Kidney epithelial cell (primary cell): ENCODE measurements at regions not wholly inside any gene's neighbourhood (a gene's known extent, or its start where the extent isn't known, plus 50 kb on each side); places are given as distances from the start of the nearest gene placed in this dataset.

Experiments used
- DNase-seq: peaks from one replicate; pipeline ENCODE4 v3.0.0-alpha.2; 2010; ENCODE audit warnings: low read depth
- H3K27me3 ChIP-seq: 2 replicates; pipeline ENCODE4 v1.6.0; 2011; ENCODE audit warnings: low read length; ENCODE audit not compliant: control insufficient read depth, insufficient read depth
- H3K36me3 ChIP-seq: 2 replicates; pipeline ENCODE4 v1.5.1; 2011; ENCODE audit warnings: low read length; ENCODE audit not compliant: control insufficient read depth, insufficient read depth
- H3K4me3 ChIP-seq: 2 replicates; pipeline ENCODE4 v1.5.1; 2011; ENCODE audit warnings: low read depth, mild to moderate bottlenecking, control low read depth, low read length
- TF ChIP-seq, protein P1 (sequence below): IDR thresholded peaks from 2 replicates; pipeline ENCODE4 v1.5.1; 2011; ENCODE audit warnings: mild to moderate bottlenecking, moderate library complexity, low read length, control low read depth, inconsistent platforms; ENCODE audit not compliant: insufficient read depth, poor library complexity, severe bottlenecking

DNA sequence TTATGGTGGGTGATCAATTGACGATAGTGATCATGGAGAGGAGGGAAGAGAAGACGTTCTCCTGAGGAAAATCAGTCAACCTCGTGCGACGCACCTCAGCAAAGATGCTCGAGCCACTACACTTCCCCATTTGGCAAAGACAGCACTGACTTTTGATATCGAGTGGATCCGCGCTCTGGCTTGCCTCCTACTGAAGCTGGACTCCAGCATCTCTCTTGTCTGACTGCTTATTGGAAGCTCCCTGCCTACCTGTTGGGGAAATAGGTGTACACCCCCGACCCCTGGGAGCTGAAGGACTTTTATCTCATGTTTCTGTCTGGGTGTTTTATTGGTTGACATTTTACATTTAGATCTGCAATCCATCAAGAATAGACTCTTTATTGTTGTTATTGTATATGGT, 476.8 kb upstream of the B3GAT1 start:
- DNase-seq: no peak
- H3K36me3 ChIP-seq: no peaks in the 10 kb centered on the region
- TF ChIP-seq, protein P1, sequence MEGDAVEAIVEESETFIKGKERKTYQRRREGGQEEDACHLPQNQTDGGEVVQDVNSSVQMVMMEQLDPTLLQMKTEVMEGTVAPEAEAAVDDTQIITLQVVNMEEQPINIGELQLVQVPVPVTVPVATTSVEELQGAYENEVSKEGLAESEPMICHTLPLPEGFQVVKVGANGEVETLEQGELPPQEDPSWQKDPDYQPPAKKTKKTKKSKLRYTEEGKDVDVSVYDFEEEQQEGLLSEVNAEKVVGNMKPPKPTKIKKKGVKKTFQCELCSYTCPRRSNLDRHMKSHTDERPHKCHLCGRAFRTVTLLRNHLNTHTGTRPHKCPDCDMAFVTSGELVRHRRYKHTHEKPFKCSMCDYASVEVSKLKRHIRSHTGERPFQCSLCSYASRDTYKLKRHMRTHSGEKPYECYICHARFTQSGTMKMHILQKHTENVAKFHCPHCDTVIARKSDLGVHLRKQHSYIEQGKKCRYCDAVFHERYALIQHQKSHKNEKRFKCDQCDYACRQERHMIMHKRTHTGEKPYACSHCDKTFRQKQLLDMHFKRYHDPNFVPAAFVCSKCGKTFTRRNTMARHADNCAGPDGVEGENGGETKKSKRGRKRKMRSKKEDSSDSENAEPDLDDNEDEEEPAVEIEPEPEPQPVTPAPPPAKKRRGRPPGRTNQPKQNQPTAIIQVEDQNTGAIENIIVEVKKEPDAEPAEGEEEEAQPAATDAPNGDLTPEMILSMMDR: no peak
- no peak overlapping the region for H3K4me3 ChIP-seq
- H3K27me3 ChIP-seq: no peaks in the 10 kb centered on the region

DNA sequence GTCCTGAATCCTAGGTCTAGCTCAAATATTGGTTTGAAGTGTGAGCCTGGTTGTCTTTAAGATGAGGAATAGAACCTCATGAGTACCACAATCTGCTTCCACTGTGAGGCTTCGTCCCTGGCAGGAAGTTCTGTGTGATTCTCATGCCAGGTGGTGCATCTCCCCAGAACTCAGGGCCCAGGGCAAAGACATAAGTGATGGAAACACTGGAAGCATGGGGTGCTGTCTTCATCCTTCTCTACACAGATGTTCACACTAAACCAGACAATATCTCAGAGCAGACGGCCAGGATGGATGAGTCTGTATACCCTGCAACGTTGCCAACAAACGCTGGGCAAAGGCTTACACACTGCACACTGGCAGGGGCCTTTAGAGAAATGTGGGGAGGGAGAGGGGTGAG, 475.9 kb upstream of the B3GAT1 start:
- no peaks in the 10 kb centered on the region for H3K27me3 ChIP-seq
- TF ChIP-seq, protein P1: no peak
- DNase-seq: no peak
- no peak overlapping the region for H3K4me3 ChIP-seq
- no peaks in the 10 kb centered on the region for H3K36me3 ChIP-seq

DNA sequence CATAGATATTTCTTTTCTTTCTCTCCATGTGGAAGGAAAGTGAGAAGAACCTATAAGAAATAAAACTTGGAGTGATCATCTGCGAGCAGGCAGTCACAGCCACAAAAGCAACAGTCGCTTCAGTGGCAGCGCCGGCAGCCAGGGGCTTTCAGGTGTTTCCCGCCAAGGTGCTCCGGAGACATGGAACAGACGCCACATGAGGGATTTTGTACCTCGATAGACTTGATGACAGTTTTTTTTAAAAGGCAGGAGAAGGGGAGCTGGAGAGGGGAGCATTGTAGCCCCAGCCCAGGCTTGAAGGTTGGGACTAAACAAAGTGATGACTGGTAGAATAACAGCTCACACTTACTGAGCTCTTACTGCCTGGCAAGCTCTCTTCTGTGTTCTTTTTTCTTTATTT, 471.4 kb upstream of the B3GAT1 start:
- DNase-seq: no peak
- no peaks in the 10 kb centered on the region for H3K36me3 ChIP-seq
- TF ChIP-seq, protein P1: no peak
- H3K27me3 ChIP-seq: no peaks in the 10 kb centered on the region
- H3K4me3 ChIP-seq: no peak overlapping the region

DNA sequence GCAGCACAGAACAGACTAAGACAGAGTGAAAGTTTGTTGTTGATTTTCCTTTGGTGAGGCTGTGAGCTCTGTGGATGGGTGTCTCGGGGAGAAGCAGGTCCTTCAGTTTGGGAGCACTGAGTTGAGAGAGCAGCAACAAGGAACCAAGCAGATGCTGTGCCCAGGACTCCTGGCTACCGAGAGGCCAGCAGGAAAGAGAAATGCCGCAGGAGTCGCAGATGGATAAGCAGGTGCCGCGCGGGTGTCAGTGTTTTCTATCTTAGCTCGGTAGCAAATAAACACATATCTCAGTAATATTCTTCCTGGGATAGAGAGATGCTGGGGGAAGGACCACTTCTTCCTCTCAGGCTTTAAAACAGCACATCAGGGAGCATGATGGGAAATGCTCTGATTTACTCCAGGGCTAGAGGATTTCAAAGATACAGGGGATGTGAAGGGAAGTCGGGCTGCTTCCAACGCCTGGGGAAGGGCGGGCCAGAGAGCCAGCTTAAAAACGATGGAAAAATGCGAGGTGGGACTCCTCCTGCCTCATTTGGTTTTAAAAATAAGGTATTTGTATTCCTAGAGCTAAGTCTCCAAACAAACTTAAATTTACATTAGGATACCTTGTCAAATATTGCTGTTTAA, 470.7 kb upstream of the B3GAT1 start:
- TF ChIP-seq, protein P1: no peak

DNA sequence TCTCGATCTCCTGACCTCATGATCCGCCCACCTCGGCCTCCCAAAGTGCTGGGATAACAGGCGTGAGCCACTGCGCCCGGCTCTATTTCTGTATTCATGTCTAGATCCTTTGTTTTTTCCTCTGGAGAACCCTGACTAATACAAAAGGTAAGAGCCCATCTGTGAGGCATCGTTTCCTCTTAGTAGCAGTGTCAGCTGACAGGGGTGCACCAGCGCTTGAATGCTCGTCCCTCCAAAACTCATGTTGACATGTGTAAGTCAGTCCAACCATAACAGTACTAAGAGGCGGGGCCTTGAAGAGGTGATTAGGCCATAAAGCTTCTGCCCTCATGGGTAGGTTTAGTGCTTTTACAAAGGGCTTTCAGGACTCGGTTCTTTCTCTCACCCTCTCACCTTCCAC, 470.1 kb upstream of the B3GAT1 start:
- Histone ChIP-seq H3K36me3 (no peaks in the 10 kb centered on the region), H3K27me3 (no peaks in the 10 kb centered on the region), H3K4me3 (no peak overlapping the region)
- TF ChIP-seq, protein P1: no peak
- DNase-seq: no peak

More for the DNA sequence above, 470.7 kb upstream of the B3GAT1 start:
- Histone ChIP-seq H3K36me3 (no peaks in the 10 kb centered on the region), H3K4me3 (no peak overlapping the region), H3K27me3 (no peaks in the 10 kb centered on the region)
- DNase-seq: no peak

DNA sequence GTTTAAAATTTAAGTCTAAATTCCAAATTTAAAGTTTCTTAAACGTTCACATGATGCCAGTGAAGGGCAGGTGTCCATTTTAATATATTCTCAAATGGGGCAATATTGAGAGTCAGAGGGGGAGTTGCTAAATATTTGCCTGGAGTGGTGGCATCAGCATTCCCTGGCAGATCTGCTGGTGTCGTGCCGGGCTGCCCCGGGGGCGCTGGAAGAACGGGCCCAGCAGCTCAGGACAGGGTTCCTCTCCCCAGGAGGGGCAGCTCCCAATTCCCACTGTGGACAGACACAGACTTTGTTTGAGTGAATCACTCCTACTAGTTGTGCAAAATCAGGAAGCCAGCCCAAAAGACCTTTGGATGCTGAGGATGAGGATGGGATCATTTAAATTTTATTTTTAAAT, 468.7 kb upstream of the B3GAT1 start:
- no peak for DNase-seq
- no peaks in the 10 kb centered on the region for H3K36me3 ChIP-seq
- TF ChIP-seq, protein P1: no peak
- H3K27me3 ChIP-seq: no peaks in the 10 kb centered on the region
- no peak overlapping the region for H3K4me3 ChIP-seq
